ENCODE measurements at regions not wholly inside any gene's neighbourhood (a gene's known extent, or its start where the extent isn't known, plus 50 kb on each side); places are given as distances from the start of the nearest gene placed in this dataset.
"Not testable (repeated sequence)": the region's sequence is repeated elsewhere in the genome, so short reads cannot be mapped to it uniquely, and the experiment has no call there.

DNA sequence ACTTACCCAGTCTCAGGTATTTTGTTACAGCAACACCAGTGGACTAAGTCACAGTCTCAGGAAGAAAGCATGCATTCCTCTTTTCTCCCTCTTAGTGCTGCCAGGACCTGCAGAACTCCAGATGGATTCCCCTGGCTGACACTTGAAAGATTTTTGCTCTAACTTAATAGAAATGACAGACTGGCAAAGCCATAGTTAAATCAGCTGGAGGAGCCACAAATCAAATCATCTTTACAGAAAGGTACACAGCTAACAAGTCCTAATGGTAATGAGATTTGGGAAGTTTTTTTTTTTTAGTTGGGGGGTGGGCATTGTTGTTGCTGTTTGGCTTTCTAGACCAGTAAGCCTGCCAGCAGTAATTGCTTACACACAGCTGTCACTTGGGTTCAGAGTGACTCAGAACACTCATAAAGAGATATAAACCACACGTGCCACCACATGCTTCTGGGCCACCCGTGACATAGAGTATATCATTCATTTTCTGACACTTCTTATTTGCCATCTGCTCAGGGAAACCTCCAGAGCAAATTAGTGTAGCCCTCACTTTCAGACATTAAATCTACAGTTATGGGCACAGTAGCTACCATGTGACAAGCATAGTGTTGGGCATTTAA, 72.4 kb downstream of the FH start:
- no peak for DNase-seq

DNA sequence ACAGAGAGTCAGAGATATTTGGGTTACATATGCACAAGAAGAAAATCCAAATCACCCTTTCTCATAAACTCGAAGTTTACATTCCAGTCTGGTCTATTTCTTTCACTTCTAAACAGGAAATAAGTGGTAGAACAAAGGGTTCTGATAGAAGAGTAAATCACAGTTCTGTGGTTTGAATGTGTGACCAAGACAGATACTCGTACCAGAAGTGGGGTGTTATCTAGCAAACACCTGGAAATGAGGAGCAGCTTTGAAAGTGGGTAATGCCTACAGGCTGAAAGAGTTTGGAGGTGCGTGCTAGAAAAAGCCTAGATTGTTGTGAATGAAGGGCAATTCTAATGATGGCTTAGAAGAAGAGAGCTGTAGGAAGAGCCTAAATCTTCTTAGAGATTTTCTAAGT, 74.7 kb downstream of the FH start:
- no peak for DNase-seq

DNA sequence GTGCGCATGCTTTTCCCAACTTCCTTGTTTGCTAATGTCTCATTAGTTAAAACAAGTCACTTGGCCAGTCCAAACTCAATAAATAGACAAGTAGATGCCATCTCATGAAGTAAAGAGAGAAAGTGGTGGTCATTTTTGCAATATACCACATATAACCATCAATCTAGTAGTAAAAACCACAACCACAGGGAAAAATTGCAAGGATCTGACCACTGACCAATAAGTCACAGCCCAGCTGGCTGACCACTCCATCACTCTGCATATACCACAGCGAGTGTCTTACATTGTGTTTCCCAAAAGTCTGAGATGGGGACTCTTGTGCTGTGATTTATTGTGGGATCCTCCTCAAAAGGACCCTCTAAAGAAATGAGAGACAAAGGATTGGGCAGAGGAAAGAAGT, 76.0 kb downstream of the FH start:
- DNase-seq = no peak

DNA sequence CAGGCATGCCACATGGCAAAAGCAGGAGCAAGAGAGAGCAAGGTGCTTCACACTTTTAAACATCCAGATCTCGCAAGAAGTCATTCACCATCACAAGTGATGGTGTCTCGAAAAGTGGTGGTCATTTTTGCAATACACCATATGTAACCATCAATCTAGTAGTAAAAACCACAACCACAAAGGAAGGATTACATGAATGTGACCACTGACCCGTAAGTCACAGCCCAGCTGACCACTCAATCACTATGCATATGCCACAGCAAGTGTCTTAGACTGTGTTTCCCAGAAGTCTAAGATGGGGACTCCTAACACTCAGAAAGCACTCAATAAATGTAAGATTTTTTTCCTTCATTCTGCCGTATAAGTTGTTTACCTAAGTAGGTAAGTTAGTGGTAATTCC, 76.9 kb downstream of the FH start:
- DNase-seq = no peak

DNA sequence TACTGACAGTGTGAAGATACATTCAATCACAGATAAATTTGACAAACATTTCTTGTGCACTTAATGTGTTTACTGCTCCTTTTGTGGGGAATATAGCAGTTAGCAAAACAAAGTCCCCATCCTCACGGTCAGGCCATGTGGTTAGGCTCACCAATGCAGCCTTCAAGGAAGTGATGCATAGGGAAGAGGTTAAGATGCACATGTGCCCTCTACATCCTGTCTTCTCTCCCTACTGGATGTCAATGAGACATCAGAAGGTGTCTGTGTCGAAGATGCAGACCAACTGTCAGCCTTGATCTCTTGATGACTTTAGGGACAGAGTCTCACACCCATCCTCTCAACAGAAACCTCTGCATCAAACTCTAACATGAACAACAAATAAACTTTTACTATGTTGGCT, 78.7 kb downstream of the FH start:
- DNase-seq = no peak

DNA sequence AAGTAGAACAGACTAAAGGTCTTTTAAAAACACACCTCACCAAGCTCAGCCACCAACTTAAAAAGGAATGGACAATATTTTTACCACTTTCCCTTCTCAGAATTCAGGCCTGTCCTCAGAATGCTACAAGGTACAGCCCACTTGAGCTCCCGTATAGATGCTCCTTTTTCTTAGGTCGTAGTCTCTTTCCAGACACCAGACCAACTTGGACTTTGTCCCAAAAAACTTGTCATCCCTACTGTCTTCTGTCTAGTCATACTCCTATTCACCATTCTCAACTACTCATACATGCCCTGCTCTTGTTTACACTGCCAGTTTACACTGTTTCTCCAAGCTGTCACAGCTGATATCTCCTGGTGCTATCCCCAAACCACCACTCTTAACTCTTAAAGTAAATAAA, 80.9 kb downstream of the FH start:
- not testable (repeated sequence) for DNase-seq

DNA sequence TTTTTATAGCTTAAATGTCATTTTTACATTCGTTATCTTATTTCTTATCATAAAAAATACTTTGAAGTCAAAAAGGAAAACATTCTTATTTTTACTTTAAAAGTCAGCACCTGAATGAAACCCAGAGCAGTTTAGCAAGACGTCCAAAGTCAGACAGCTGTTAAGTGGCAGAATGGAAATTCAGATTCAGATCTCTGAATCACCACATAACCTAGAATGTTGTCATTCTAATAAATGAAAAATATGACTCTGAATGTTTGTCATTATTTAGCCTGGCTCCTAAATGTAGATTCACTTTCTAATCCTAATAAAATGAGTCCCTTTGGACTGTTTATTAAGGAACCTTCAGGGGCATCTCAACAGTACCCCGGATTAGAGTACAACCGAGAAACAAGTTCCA, 75.2 kb upstream of the RGS7 start:
- DNase-seq = no peak

DNA sequence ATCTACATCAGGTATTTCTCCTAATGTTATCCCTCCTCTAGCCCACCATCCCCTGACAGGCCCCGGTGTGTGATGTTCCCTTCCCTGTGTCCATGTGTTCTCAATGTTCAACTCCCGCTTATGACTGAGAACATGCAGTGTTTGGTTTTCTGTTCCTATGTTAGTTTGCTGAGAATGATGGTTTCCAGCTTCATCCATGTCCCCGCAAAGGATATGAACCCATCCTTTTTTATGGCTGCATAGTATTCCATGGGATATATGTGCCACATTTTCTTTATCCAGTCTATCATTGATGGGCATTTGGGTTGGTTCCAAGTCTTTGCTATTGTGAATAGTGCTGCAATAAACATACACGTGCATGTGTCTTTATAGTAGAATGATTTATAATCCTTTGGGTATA, 68.1 kb upstream of the RGS7 start:
- DNase-seq = not testable (repeated sequence)

DNA sequence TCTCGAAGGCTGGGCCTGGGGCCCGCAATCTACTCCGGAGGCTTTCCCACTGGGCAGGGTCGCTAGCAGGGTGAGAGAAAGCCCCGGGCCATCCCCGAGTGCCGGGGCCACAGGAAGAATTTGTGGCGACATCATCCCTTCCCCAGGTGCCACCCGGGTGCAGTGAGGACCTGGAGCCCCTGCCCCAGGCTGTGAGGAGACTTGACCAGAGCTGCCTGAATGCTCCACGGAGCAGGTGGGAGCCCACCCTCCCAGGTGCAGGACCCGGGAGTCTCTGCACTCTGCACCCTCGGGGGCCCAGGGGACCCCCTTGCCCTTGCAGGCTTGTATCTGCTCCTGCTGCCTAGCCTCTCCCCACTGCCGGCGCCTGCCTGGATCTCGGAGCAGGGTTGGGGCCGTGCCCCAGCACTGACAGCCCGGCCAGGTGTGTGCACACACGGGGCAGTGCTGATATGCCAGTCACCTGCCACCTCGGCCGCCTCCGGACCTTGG, 67.5 kb upstream of the RGS7 start:
- DNase-seq = no peak

DNA sequence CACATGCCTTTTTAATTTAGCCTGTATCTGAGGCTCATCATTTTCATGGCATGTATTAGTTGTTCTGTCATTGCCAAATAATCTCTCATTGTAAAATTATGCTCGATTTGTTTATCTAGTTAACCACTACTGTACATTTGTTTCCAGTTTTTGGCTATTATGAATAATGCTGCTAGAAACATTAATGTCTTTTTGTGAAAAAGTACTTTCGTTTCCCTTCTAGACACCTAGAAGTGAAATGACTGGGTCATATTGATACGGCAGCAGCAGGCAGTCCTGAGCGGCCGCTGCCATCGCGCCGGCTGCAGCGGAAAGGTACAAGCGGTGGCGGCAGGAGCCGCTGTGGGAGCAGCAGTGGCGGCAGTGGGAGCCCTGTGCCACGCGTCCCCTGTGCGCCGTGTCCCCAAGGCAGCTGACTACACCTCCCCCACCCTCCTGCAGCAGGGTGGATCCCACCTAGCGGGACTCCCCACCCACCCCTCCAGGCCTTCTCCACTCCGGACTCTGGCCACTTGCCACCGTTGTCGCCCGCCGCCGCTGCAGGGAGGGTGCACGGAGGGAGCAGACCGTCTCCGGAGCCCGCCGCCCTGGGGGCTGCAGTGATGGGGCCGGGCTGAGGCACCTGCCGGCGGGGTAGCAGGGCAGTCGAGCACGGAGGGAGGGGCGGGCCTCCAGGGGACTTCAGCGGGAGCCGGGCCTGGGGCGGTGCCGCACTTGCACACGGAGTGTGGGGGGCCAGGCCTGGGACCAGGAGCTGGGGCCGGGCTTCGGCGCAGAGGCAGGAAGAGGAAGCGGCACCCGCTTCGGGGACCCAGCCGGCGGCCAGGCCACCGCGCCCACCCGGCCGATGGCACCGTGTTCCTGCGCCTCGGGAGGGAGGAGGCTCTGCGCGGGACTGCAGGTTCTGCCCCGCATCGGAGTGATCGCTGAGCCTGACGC, 66.8 kb upstream of the RGS7 start:
- peak; percentile 30 for DNase-seq

DNA sequence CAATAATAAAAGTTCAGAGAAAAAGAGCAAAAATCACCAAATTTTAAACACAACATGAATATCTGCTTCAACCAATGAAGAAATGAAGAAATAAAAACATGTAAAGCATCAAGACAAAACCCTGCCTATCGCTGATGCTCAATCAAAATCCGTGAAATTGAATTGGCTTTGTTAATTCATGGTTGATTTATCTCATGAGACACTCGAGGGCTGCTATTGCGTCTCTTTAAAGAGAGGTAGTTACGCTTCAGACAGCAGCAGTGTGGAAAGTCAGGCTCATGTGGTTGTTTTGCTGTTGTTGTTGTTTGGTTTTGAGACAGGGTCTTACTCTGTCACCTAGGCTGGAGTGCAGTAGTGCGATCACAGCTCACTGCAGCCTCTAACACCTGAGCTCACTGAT, 65.5 kb upstream of the RGS7 start:
- DNase-seq = no peak

DNA sequence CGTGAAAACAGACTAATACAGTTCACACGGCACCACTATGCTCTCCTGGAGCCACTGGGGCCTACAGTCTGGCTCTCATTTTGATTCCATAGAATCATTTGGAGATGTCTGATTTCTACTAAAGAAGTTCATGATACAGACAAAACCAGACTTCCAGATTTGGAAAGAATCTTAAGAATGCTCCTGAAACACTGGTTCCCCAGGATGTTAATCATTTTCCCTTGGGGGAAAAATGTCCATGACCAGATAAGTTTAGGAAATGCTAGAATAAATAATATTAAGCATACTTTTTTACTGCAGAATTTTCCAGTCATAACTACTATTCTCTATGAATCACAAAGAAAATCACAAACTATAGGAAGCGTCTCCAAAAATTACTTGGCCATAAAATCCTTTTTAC, 63.0 kb upstream of the RGS7 start:
- no peak for DNase-seq

DNA sequence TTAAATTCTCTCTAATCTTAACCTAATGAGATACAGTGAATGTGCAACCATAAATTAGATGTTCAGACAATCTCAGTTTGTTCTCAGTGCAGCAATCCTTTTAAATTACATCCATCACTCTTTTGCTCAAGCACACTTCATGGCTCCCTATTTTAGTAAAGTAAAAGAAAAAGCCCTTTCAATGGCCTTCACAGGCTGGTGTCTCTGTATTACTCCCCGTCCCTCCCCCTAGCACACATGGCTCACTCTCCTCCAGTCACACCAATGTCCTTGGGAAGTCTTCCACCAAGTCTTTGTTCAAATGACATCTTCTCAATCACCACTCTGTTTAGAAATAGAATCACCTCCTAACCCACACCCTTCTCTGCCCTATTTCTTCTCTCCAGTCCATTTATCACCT, 60.3 kb upstream of the RGS7 start:
- DNase-seq = no peak

DNA sequence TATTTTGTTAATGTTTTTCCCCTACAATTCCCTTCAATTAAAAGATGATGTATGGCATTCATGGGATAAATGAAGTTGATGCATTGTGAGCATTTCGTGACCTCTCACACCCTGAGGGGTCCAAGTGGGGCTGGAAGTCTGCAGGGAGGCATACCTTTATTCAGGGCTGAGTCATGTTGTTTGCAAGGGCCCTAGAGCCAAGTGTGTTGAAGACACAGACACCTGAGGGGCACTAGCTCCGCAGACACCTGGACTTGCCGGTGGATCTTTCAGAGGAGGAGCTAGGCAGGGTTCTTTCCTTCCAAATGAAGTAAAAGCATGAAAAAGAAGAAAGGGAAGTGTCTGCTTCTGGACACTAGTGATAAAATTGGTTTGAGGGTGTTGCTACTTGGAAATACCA, 57.0 kb upstream of the RGS7 start:
- no peak for DNase-seq

DNA sequence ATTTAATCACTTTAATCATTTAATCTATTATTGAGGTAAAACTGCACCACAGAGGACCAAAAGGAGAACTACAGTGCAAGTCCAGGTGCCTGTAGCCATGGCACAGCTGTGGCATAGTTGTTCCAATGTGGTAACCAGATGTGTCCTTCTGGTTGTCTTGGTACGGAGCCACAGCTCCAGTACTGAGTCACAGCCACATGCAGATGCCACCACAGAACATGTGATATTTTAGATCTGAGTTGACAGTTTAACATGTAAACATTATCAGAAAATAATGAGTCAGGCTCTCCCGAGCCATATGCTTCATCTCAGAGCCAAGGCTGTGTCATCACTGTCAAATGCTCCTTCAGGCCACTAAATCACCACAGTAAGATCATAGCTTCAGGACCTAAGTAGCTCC, 56.4 kb upstream of the RGS7 start:
- peak; percentile 43 for DNase-seq

DNA sequence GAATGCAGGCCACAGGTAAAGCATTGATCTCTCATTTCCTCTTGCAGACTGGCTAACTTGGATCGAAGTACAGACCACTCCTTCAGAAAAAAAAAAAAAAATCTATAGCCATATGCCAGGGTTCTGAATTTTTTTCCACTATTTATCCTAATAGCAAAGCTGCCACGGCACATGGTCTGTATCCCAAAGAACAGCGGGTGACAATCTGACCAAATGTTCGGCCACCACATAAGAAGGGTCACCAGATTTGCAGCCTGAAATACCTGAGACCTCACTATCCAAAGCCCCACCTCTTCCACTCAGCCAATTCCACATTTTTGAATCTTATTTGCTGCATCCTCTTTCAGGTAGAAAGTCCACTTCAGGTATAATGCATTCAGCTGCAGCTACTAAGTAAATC, 55.6 kb upstream of the RGS7 start:
- DNase-seq = no peak

DNA sequence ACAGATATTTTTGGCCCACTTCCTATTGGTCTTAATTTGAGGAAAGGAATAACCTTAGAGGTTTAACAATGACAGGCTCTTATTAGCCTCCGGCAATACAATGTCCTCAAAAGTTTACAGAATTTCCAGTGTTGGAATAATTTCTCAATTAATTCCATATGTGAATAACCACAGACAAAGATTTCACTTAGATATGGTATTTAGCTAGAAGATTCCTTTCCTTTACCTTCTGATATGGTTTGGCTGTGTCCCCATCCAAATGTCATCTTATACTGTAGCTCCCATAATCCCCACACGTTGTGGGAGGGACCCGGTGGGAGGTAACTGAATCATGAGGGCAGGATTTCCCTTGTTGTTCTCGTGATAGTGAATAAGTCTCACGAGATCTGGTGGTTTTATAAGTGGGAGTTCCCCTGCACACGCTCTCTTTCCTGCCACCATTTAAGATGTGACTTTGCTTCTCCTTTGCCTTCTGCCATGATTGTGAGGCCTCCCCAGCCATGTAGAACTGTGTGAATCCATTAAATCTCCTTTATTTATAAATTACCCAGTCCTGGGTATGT, 54.9 kb upstream of the RGS7 start:
- no peak for DNase-seq

DNA sequence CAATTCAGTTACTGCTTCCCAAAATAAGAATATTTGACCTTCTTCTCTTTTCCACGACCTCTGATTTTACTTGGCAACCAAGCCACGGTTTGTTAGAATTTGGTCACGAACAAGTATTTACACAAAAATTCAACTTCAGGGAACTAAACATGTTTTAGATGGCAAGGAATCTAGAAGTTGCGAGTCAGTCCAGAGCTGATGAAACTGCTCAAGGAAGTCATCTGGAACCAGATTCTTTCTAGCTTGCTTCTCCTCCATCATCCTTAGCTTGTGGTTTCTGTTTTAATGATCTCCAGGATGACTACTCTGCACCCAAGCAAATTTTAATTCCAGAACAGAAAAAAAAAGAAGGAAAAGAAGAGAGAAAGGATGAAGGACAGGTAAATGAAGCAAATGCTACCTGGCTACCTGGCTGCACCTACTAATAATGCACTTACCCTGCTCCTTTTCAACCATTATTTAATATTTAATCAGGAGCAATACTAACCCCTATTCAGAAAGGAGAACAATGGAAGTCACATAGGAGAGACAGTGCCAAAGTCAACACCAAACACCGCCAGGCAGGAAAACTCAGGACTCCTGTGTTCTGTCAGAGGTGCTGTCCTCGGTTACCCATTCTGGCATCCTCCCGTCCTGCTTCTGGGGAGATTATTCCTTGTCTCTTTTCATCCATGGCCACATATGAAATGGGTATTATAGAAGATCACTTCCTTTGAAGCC, 54.2 kb upstream of the RGS7 start:
- DNase-seq = no peak

DNA sequence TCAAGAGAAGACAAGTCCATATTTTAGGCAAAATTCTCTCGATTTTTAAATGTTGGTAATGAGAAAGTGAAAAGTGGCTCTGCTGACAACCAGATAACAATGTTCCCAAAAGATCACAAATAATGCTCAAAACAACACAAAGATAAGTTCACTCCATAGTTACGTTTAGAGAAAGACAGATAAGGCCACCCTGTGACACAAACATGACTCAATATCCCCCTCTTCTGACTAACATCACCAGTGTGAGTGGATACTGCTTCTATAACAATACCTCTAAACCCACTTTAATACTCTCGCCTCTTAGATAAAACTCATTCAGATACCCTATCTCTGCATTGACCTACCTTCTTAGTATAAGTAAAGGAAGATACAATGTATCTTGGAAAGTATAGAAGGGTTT, 51.2 kb upstream of the RGS7 start:
- DNase-seq = no peak

Measured in activated CD4-positive, alpha-beta T cell treated with anti-CD3 and anti-CD28 coated beads, Interleukin-2, amount 50 U/mL, for 16 hours (primary cell).